ENCODE measurements at regions not wholly inside any gene's neighbourhood (a gene's known extent, or its start where the extent isn't known, plus 50 kb on each side); places are given as distances from the start of the nearest gene placed in this dataset.
"Not testable (repeated sequence)": the region's sequence is repeated elsewhere in the genome, so short reads cannot be mapped to it uniquely, and the experiment has no call there.

GRCh38 chr7:12926206-12926605 is 238.8 kb downstream of the ARL4A start:
- TF ChIP-seq CTCF (IDR thresholded peaks at IDR 0.05; ENCODE audit: control insufficient read depth, insufficient read depth, low read depth, low read length, missing control alignments) = no peak
- DNase-seq (ENCODE audit: low read depth) = no peak
- H3K4me3 ChIP-seq (ENCODE audit: control insufficient read depth, low read depth, low read length) = no peak overlapping the region

- no peak for TF ChIP-seq CTCF (IDR thresholded peaks at IDR 0.05; ENCODE audit: control insufficient read depth, insufficient read depth, low read depth, low read length, missing control alignments)
- H3K4me3 ChIP-seq (ENCODE audit: control insufficient read depth, low read depth, low read length) = no peak overlapping the region
- DNase-seq (ENCODE audit: low read depth) = no peak
Measured at GRCh38 chr7:12927635-12928434, 240.4 kb downstream of the ARL4A start.

DNA sequence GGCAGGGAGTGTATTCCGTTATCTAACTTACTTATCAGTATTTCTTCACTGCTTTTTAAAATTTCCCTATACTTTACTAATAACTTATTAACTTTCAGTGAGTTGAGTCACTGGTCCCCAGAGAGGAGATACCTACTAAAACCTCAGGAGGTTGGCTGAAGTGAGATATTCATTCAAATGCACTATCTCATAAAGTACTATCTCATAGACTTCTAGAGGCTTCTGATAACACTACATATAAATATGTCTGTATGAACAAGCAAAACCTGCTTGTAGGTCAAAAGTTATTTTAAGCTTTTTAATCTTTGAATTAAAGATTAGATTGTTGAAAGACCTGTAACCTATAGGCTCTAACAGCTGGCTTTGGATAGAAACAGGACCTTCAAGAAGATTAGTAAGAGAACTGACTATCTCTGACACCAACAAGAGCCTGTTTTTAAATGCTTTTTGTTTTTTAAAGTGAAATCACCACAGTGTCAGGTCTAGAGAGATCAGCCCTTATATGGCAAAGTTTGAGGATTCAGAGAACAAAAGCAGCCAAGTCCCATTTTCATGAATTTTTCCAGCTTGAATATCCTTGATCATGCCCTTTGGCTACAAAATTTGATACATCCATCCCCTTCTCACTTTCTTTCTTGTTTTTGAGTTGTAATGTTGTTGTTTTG is 242.2 kb downstream of the ARL4A start:
- no peak overlapping the region for H3K4me3 ChIP-seq (ENCODE audit: control insufficient read depth, low read depth, low read length)
- no peak for TF ChIP-seq CTCF (IDR thresholded peaks at IDR 0.05; ENCODE audit: control insufficient read depth, insufficient read depth, low read depth, low read length, missing control alignments)
- DNase-seq (ENCODE audit: low read depth) = no peak

DNA sequence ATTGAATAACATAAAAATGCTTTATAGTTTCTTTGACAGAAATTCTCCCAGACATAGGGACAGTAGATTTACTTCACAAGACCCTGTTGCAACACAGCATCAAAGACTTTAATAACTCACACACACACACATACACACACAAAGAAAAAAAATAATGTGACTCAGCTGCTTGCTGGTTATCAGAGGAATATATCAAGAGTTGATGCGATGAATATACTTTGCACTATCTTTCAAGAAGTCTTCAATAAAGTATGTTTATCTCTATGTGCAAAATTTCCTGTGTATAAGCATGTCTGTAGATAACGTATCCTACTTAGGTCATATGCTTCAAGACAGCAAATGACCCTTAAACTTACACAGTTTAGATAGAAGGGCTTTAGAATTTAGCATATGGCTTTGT is 243.1 kb downstream of the ARL4A start:
- TF ChIP-seq CTCF (IDR thresholded peaks at IDR 0.05; ENCODE audit: control insufficient read depth, insufficient read depth, low read depth, low read length, missing control alignments) = no peak
- H3K4me3 ChIP-seq (ENCODE audit: control insufficient read depth, low read depth, low read length) = no peak overlapping the region
- no peak for DNase-seq (ENCODE audit: low read depth)

- H3K4me3 ChIP-seq (ENCODE audit: control insufficient read depth, low read depth, low read length) = not testable (repeated sequence)
Measured at GRCh38 chr7:12931465-12931864, 244.0 kb downstream of the ARL4A start.

GRCh38 chr7:12939694-12940093 is 252.3 kb downstream of the ARL4A start:
- DNase-seq (ENCODE audit: low read depth) = no peak
- no peak overlapping the region for H3K4me3 ChIP-seq (ENCODE audit: control insufficient read depth, low read depth, low read length)
- no peak for TF ChIP-seq CTCF (IDR thresholded peaks at IDR 0.05; ENCODE audit: control insufficient read depth, insufficient read depth, low read depth, low read length, missing control alignments)

More at GRCh38 chr7:12931465-12931864, 244.0 kb downstream of the ARL4A start:
- not testable (repeated sequence) for DNase-seq (ENCODE audit: low read depth)

DNA sequence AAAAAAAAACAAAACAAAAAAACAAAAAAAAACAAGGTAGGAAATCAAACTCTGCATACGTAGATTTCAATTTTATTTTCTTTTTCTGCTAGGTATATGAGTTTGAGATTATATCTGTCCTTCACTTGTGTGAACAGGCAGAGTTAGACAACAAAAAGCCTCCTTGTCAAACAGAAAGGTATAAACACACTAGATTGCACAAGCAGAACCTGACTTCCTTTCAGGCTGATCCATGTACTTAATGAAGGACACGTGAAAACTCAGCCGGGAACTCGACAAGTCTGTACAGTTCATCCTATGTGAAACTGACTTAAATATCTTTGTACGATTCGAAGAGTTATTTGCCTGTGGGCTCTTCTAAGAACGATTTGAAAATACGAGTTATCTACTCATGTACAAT is 254.1 kb downstream of the ARL4A start:
- no peak for DNase-seq (ENCODE audit: low read depth)
- no peak for TF ChIP-seq CTCF (IDR thresholded peaks at IDR 0.05; ENCODE audit: control insufficient read depth, insufficient read depth, low read depth, low read length, missing control alignments)
- H3K4me3 ChIP-seq (ENCODE audit: control insufficient read depth, low read depth, low read length) = no peak overlapping the region

Data from AG09309 (cell line).